ENCODE measurements at regions not wholly inside any gene's neighbourhood (a gene's known extent, or its start where the extent isn't known, plus 50 kb on each side); places are given as distances from the start of the nearest gene placed in this dataset.

DNA sequence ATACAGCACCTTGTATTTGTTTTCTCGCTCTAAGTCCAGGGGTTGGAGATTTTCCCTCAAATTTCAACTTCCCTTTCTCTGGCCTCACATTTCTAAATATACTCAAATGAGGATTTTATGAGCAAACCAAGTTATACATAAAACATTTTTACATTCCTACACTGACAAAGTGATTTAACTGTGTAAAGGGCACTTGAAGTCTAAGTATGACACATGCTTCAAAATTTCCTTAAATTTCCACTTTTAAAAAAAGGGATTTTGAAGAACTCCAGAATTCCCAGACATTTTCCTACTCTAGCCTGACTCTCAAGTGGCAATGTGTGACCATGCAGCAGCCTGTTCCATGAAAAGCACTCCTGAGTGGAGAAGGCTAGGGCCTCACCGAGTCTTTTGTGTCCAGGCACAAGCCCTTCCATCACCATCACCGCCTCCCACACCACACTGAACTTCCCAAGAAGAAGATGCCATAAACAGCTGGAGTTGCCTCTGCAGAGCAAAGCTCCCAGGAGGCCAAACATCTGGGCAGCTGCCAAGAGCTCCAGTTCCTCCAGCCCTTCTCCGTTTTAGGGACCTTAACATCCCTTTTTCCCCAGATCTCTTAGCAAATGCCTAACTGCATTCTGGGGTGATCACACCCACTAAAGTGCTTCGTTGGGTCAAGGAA, 68.9 kb downstream of the NCR2 start:
- no peak for DNase-seq (ENCODE audit: low read depth, low spot score)
- H3K4me3 ChIP-seq (ENCODE audit: low read length), result no peak overlapping the region

DNA sequence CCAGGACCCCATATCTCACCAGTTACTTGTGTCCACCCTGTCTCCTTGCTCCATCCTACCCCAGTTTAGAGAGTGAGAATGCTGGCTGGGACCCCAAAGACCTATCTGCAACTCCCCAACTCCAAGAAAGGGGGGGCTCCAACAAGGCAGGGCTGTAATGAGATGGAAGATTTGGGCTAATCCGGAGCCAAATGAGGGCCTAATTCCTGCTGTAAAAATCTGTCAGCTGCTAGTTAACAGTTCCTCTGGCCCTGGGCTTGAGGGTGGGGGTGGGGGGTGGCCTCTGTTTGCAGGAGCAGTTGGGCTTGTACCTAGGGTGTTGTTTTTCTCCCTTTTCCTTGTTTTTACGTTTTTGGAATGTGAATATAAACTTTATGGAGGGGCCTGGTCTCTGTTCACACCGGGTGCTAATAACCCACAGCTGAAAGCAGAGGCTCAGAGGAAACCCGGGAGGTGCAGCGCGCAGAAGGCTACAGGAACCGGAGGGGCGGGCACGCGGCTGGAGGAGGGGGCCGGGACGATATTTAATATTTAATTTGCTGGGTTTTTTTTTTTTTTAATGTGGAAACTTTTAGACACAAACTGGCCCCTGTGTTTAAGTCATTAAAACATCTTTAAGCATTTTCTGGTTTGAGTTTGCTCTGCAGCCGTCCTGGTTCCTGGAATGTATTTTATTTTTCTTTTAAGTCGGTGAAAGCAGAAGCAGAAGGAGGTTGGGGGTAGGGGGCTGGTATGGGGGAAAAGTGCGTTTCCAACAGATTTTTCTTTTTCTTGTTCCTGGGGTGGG, 70.7 kb downstream of the NCR2 start:
- no peak for DNase-seq (ENCODE audit: low read depth, low spot score)
- H3K4me3 ChIP-seq (ENCODE audit: low read length), result no peak overlapping the region

DNA sequence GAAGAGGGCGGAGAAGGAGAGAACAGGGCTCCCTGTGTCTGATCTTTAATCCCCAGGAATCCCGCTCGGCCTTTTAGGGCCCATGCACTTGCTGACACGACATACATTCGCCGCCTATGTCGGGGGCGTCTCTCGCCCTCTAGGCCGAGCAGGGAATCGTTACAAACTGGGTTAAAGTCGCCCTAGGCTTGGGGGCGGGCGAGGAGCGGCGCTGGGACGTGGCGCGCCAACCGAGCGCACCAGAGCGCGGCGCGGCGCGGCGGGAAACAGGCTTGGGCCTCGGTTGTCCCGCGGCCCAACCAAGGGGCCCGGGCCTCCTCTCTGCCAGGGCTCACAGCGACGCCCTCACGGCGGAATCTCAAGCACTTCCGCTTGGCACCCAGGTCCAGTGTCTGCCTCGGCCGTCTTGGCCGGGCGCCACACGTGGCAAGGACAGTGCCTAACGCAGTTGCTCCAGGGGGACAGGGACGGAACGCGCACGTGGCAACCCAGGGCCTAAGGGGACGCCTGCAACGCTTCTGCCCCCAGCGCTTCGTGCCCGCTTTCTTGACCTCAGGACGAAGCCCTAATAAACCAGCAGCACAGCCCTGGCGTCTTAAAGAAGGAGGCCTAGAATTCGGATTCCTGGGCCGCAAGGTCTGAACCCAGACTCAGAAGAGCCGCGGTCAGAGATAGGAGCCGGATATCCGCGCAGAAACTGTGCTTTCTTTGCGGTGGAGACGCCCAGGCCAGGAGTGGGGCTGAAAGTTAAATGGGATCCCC, 71.5 kb downstream of the NCR2 start:
- DNase-seq (ENCODE audit: low read depth, low spot score), result no peak
- H3K4me3 ChIP-seq (ENCODE audit: low read length), result no peak overlapping the region

DNA sequence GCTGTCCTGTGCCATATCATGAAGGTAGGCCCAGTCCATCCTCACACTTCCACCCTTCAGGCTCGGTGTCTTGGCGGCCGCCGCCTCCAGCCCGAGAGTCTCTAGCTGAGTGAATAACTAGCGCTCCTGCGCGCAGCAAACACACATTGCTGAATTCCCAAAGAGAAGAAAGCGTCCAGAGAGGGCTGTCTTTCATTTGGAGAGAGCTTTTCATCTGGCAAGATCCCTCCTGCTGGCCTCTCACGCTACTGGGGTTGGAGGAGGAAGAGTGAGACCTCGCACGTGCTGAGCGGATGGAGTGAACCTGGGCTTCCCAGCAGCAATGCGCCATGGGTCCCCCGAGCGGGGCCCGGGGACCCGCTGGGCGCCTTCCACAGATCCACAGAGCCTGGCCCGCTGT, 73.2 kb downstream of the NCR2 start:
- no peak for DNase-seq (ENCODE audit: low read depth, low spot score)
- H3K4me3 ChIP-seq (ENCODE audit: low read length), result no peak overlapping the region

DNA sequence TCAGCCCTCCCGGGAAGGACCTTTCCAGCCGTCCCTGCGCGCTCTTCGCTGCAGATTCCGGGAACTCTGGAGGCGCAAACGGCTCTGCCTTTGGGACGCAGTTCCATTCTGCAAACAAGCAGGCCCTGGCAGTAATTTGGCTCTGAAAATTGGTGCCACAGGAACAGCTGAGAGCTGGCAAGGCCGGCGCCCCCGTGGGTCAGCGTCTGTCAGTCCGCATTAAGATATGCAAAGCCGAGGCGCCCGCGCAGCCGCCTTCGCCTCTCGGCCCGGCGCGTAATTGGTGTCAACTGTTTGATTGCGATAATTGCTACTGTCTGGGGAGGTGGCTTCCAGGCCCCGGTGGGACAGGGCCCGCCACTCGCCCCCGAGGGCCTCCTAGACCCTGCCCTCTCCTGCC, 73.6 kb downstream of the NCR2 start:
- H3K4me3 ChIP-seq (ENCODE audit: low read length), result no peak overlapping the region
- no peak for DNase-seq (ENCODE audit: low read depth, low spot score)

DNA sequence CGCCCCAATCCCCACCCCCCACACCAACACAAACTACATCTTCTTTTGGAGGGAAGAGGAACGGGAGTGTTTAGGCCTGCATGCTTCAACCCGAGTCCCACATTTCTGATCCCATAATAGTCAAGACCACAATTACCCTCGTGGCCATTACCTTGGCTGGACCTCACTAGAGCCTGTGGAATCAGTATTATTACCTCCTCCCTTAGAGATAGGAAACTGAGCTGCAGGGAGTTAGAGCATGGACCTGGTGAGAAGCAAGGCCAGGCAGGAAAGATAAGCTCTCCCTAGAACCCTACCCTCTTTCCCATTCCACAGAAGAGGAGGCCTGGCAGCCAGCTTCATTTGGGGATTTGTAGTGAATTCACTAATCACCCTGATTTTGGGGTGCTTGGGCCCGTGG, 74.1 kb downstream of the NCR2 start:
- DNase-seq (ENCODE audit: low read depth, low spot score), result no peak
- H3K4me3 ChIP-seq (ENCODE audit: low read length), result no peak overlapping the region

DNA sequence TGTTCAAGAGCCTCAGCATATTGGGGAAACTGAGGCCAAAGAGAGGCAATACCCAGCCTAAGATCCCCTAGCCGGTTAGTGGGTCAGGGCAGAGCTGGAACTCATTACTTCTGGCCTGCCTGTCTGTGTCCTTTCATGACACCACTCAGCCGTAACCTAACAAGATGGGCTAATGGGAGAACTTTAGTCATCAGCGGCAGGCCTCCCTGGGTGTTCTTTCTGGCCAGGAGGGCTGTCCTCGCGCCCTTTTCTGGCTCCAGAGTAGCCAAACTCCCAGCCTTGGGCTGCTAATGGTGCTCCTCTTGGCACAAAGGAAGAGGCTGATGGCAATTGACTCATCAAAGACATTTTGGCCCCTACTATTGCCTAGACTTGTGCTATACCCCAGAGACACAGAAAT, 76.6 kb downstream of the NCR2 start:
- DNase-seq (ENCODE audit: low read depth, low spot score), result no peak
- no peak overlapping the region for H3K4me3 ChIP-seq (ENCODE audit: low read length)

DNA sequence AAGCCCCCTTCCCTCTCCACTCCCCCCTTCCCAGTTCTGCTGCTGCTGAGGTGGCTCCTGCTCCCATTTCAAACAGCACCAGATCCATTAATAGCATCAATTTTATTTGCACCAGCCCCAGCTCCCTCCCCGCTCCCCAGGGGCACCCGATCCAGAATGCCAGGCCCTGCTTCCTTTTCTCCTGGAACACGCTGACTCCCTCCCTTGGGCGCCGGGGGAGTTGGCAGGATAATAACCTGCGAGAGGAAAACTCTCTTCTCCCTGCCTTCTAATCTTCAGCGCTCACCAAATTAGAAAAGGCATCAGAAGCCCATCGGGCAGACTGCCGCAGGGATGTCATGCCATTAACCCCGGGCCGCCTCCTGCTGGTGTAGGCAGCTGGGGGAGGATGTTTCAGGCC, 77.8 kb downstream of the NCR2 start:
- no peak for DNase-seq (ENCODE audit: low read depth, low spot score)

DNA sequence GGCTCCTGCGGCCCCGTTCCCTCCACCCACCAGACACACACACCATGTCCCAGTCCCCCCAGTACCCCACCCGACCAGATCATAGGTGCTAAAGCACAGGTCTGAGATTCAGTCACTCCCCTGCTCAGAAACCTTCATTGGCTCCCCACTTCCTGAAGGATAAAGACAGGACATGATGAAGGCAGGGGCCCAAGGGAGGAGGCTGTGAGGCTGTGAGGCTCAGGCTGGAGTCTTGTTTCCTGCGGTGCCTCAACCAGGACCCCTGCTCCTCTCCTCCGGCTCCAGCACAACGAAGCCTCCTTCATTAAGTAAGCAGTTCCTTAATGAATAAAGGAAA, 81.1 kb downstream of the NCR2 start:
- peak overlapping the region; percentile 43 for H3K4me3 ChIP-seq (ENCODE audit: low read length)
- no peak for DNase-seq (ENCODE audit: low read depth, low spot score)

More for the DNA sequence above, 77.8 kb downstream of the NCR2 start:
- H3K4me3 ChIP-seq (ENCODE audit: low read length), result no peak overlapping the region

DNA sequence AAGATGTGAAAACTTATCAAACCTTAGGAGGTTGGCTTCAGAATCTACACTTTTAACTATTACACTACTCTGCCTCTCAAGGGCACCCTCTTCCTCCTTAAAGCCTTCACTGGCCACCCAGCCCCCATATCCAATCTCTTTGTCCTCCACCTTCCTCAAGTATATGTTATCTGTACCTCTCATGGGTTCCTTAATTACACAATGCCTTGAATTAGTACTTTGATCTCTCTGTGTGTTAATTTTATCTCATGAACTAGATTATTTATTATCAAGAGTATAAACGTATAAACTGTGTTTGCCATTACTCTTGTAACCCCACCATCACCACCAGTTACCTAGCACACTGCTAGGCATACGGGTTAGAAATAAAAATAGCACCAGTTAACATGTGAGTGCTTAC, 83.3 kb downstream of the NCR2 start:
- no peak overlapping the region for H3K4me3 ChIP-seq (ENCODE audit: low read length)
- no peak for DNase-seq (ENCODE audit: low read depth, low spot score)

DNA sequence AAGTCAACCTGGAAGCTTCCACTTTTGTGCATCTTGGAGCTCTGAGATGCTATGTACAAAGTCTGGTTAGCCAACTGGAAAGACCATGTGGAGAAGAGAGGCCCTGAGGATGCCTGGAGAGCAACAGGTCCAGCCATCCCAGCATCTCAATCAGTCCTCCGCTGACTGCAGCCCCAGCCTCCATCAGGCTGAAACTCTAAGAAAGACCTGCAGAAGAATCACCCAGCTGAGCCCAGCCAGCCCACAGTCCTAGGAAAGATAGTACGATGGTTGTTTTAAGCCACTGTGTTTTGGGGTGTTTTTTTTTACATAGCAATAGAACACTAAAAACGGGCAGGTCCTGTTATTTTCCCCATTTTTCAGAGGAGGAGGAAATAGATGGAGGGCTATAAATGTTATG, 84.0 kb downstream of the NCR2 start:
- no peak for DNase-seq (ENCODE audit: low read depth, low spot score)
- H3K4me3 ChIP-seq (ENCODE audit: low read length), result no peak overlapping the region

DNA sequence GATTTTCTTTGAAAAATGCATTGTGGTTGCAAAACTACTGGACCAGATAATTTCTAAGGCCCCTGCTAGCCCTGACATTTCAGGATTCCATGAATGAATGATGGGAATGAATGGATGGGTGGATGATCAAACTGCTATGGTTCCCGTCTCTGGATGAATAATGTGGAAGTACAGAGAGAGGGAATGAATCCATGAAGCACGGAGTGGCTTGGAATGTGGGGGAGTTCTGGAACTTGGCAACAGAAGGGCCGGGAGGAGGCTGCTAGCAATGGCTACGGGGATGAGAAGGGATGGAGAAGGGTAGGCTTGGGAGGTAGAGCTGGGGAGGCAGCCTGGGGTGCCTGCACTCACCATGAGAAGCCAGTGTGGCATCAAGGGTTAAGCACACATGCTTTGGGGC, 84.8 kb downstream of the NCR2 start:
- no peak for DNase-seq (ENCODE audit: low read depth, low spot score)
- H3K4me3 ChIP-seq (ENCODE audit: low read length), result no peak overlapping the region

DNA sequence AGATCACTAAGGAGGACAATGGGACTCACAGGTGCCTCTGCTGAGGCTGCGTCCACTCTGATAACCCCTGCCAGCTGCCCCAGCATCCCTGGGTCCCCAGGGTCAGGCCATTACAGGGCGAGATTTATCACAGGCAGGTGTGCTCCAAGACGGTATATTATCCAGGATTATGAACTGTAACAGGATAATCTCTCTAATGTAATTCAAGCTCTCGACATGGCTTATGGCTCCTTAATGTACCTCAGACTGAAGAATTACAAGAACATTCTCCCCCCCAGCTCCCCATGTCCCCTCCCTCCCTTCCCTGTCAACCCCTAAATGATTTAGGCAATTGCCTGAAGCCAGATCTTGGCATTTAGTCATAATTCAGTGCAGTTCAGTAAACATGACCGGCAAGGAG, 86.8 kb downstream of the NCR2 start:
- no peak for DNase-seq (ENCODE audit: low read depth, low spot score)

DNA sequence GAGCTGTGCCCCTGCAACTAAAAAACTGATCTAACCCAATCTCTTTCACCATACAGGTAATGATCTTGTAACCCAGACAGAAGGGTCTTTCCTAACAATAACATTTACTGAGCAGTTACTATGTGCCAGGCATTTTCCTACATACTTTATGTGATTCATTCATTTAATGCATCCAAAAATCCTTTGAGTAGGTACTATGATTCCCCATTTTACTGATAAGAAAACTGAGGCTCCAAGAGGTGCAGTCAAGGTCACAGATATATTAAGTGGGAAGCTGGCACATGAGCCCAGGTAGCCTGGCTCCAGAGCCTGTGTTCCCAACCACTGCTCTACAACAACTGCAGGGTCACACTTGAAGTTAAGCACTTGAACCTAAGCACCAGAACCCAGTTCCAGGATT, 87.6 kb downstream of the NCR2 start:
- no peak overlapping the region for H3K4me3 ChIP-seq (ENCODE audit: low read length)
- DNase-seq (ENCODE audit: low read depth, low spot score), result no peak

More for the DNA sequence above, 86.8 kb downstream of the NCR2 start:
- H3K4me3 ChIP-seq (ENCODE audit: low read length), result no peak overlapping the region

DNA sequence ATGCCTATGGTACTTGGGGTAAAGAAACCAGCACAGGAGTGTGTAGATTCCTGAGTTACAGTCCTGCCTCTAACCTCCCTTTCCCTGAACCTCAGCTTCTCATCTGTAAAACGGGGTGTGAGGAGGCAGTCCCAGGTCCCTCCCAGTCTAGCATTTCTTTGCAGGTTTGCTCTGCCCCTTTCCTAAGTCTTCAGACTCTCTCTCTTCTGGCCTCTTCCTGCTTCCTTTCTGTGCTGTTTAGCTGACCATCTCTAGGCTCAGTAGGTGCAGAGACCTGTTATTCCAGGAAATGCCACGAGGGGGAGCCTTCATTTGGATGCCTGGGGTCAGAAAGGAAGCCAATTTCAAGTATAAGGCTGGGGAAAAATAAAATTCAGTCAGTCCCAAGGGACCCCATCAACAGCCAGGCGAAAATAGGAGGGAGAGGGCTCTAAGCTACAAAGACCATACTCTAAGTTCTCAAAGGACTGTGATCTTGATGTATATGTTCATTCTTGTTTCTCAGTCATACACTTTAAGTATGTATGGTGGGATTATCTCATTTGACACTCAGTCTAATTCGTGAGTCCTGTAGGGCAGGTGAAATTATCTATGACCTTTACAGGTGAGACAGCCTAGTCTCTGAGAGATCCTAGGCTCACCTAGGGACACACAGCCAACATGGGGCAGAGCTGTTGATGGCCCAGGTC, 89.1 kb downstream of the NCR2 start:
- peak; percentile 69 for DNase-seq (ENCODE audit: low read depth, low spot score)
- H3K4me3 ChIP-seq (ENCODE audit: low read length), result no peak overlapping the region

DNA sequence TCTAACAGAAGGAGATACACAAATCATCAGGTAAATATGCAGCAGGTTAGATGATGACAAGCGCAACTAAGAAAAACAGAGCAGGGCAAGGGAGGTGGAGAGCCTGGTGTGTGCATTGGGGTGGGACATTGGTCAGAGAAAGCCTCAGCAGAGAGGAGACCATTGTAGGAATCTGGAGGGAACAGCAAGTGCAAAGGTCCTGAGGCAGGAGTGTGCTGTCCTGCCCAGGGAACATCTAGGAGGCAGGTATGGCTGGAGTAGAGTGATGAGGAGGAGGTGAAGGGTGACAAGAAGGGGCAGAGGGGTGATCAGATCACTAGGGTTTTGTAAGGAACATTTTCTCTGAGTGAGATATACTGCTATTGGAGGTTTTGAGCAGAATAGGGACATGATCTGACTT, 90.1 kb downstream of the NCR2 start:
- no peak overlapping the region for H3K4me3 ChIP-seq (ENCODE audit: low read length)
- DNase-seq (ENCODE audit: low read depth, low spot score), result no peak

DNA sequence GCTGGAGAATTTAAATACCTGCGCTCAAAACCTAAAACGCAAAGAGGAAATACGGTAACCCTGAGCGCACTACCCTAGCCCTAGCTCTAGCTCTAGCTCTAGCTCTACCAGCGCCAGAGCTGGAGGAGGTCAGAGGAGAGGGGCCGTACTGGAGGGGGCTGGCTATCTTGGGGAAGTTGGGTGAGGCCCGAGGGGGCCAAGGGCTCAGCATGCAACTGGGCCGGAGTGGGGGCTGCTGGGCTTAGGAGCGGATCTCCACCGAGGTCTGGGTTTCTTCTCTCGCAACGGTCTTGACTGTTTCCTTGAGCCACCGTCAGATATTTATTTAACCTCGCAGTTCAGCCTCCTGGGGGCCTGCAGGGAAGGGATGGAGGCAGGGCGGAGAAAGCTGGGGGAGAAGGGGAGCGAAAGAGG, 91.0 kb downstream of the NCR2 start:
- no peak for DNase-seq (ENCODE audit: low read depth, low spot score)

DNA sequence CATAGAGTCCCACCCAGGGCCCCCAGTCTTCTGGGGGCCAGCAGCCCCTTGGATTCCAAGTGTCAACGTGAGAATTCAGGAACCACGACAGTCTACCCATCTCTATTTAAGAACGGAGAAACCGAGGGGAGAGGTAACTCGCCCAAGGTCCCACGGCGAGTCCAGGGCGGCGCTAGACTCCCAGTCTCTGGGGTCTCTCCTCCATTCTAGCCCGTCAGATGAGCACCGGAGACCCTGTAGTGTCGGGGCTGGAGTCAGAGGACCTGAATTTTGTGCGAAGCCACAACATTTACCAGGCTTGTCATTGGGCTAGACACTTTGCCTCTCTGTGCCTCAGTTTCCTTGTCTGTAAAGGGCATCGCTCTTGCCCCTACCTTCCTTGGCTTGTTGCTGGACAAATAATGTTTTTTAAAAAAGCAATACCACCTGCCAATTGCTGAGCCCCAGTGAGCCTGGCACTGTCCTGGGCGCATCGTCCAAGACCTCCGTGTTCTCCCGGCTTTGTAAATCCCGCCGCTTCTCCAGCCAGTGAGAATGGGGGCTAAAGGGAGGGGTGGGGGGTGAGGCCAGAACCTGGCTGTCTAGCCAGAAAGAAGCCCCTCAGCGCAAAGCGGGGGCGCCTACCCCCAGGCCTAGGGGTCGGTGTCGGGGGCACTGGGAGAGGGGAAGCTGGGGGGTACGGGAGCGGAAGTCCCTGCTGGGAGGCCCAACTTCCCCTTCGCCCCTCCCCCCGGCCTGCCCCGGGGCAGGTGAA, 91.7 kb downstream of the NCR2 start:
- DNase-seq (ENCODE audit: low read depth, low spot score), result no peak
- no peak overlapping the region for H3K4me3 ChIP-seq (ENCODE audit: low read length)

More for the DNA sequence above, 91.0 kb downstream of the NCR2 start:
- H3K4me3 ChIP-seq (ENCODE audit: low read length), result no peak overlapping the region
